ENCODE measurements at regions not wholly inside any gene's neighbourhood (a gene's known extent, or its start where the extent isn't known, plus 50 kb on each side); places are given as distances from the start of the nearest gene placed in this dataset.

DNA sequence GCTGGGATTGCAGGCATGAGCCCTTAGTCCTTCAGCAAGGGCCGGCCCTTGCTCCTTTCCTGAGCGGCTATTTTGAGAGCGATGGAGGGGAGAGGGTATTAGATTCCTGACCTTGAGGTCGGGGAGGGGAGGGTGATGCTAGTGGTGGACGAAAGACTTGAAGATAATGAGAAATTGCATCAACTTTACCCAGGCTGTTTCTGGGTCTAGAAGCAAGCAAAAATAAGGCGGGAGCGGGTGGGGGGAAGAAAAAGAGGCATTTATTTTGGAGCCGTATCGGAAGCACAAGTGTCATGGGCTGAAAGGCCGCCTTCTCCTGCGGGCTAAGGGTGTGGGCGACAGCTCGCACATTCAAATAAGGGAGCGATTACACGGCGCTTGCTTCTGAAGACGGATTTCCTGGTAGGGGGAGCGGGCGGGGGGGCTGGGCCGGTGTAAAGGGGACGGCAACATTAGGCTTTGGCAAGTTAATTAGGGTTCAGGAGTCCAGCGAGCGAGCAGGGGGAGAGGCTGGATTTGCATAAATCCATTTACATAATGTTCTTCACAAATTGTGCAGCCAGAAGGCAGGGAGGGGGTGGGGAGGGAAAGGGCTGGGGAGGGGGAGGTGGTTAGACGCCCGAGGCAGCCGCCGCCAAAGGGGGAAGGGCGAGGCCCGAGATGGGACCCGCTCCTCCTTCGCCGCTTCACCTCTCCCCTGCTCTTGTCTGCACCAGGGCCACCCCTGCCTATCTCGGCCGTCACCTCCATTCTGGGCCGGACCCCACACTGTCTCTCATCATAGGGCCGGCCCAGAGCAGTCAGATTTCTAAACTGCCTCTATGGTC is 245.9 kb downstream of the MIAT start:
- WGBS (ENCODE audit: insufficient coverage): 6% methylated on average over 31 of the region's 36 CpGs
- Histone ChIP-seq H3K27me3 (ENCODE audit: control insufficient read depth, insufficient read depth, low read length) (peaks cover 19% of the 10 kb centered on the region), H3K4me3 (ENCODE audit: low read depth, low read length) (no peak overlapping the region), H3K36me3 (ENCODE audit: control insufficient read depth, insufficient read depth, low read length) (no peaks in the 10 kb centered on the region), H3K9me3 (ENCODE audit: control insufficient read depth, insufficient read depth, low read length) (no peaks in the 10 kb centered on the region), H3K27ac (ENCODE audit: low read depth, low read length) (no peak overlapping the region), H3K4me1 (ENCODE audit: control insufficient read depth, insufficient read depth, low read length) (peaks cover 19% of the 10 kb centered on the region)
- DNase-seq (ENCODE audit: low read depth in 4 of 6, low spot score in 6 of 6): peak in 3 of 6 donors; percentile 20 to 92 (median 76)

DNA sequence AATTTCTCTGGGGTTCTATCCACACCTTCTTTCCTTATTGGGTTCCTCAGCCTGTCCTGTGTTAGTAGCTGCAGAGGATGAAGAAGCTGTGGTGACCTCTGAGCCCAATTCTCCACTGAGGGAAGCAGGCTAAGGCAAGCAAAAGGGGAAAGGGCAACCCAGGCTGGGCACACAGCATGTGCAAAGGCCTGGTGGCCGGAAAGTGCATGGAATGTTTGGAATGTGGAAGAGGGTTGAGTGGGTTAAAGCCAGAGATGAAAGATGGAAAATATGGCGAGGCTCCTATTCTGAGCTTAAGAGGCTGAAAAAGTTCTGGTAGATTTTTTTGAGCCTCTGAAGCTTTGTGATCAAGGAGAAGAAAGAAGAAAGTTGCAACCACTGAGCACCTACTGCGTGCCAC is 247.1 kb downstream of the MIAT start:
- Histone ChIP-seq H3K9me3 (ENCODE audit: control insufficient read depth, insufficient read depth, low read length) (no peaks in the 10 kb centered on the region), H3K4me3 (ENCODE audit: low read depth, low read length) (no peak overlapping the region), H3K36me3 (ENCODE audit: control insufficient read depth, insufficient read depth, low read length) (no peaks in the 10 kb centered on the region), H3K27ac (ENCODE audit: low read depth, low read length) (no peak overlapping the region), H3K27me3 (ENCODE audit: control insufficient read depth, insufficient read depth, low read length) (peaks cover 19% of the 10 kb centered on the region), H3K4me1 (ENCODE audit: control insufficient read depth, insufficient read depth, low read length) (peaks cover 19% of the 10 kb centered on the region)
- DNase-seq (ENCODE audit: low read depth in 4 of 6, low spot score in 6 of 6): no peak
- 90% methylated on average over 3 of the region's 3 CpGs for WGBS (ENCODE audit: insufficient coverage)

DNA sequence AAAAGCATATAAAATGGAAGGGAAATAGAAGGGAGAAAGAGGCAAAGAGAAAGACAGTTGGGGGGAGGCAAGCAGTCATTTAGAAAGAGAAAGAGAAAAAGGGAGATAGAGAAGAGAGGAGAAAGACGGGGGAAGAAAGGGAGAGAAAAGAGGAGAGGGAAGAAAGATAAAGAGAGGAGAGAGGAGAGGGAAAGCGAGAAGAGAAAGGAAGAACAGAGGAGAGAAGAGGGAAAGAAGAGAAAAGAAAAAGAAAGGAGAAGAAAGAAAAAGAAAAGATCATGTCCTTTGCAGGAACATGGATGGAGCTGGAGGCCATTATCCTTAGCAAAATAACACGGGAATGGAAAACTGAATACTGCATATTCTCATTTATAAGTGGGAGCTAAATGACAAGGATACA is 247.7 kb downstream of the MIAT start:
- Histone ChIP-seq H3K36me3 (ENCODE audit: control insufficient read depth, insufficient read depth, low read length) (no peaks in the 10 kb centered on the region), H3K9me3 (ENCODE audit: control insufficient read depth, insufficient read depth, low read length) (no peaks in the 10 kb centered on the region), H3K27me3 (ENCODE audit: control insufficient read depth, insufficient read depth, low read length) (peaks cover 19% of the 10 kb centered on the region), H3K27ac (ENCODE audit: low read depth, low read length) (no peak overlapping the region), H3K4me3 (ENCODE audit: low read depth, low read length) (no peak overlapping the region), H3K4me1 (ENCODE audit: control insufficient read depth, insufficient read depth, low read length) (peaks cover 19% of the 10 kb centered on the region)
- 96% methylated on average over 2 of the region's 3 CpGs for WGBS (ENCODE audit: insufficient coverage)
- DNase-seq (ENCODE audit: low read depth in 4 of 6, low spot score in 6 of 6): no peak

DNA sequence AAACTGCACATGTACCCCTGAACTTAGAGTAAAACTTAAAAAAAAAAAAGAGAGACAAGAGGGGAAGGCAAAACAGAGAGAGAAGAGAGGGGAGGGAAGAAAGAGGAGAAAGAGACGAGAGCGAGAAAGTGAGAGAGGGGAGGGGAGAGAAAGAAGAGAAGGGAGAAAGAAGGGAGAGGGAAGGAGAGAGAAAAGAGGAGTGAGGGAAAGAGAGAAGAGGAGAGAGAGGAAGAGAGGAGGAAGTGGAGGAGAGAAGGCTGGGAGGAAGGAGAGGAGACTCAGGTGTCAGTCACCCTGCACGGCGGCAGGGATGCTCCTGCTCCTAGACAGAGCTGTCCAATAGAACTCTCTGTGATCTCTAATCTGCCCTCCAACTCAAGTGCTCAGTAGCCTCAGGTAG is 248.3 kb downstream of the MIAT start:
- Histone ChIP-seq H3K4me1 (ENCODE audit: control insufficient read depth, insufficient read depth, low read length) (peaks cover 19% of the 10 kb centered on the region), H3K36me3 (ENCODE audit: control insufficient read depth, insufficient read depth, low read length) (no peaks in the 10 kb centered on the region), H3K4me3 (ENCODE audit: low read depth, low read length) (no peak overlapping the region), H3K9me3 (ENCODE audit: control insufficient read depth, insufficient read depth, low read length) (no peaks in the 10 kb centered on the region), H3K27me3 (ENCODE audit: control insufficient read depth, insufficient read depth, low read length) (peaks cover 20% of the 10 kb centered on the region), H3K27ac (ENCODE audit: low read depth, low read length) (no peak overlapping the region)
- no peak for DNase-seq (ENCODE audit: low read depth in 4 of 6, low spot score in 6 of 6)
- 89% methylated on average over 2 of the region's 4 CpGs for WGBS (ENCODE audit: insufficient coverage)

DNA sequence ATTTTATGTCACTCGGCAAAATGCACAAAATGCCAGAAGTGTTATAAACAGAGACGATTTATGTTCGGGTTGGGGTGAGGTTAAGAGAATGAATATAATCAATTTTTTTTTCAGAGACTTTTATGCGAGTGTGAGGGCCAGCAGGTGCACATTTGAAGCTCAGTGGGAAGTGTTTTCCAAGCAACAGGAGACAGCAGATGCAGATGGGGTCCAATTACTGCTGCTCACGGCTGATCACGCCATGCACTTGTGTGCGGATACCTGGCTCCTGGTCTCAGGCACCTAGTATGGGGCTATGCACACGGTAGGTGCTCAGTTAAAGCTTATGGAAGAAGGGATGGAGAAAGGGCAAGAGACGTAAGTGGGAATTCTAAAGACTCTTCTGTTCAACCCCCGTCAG is 249.1 kb downstream of the MIAT start:
- no peaks in the 10 kb centered on the region for H3K9me3 ChIP-seq (ENCODE audit: control insufficient read depth, insufficient read depth, low read length)
- 73% methylated on average over 8 of the region's 10 CpGs for WGBS (ENCODE audit: insufficient coverage)
- H3K4me1 ChIP-seq (ENCODE audit: control insufficient read depth, insufficient read depth, low read length): peaks cover 11% of the 10 kb centered on the region
- peaks cover 26% of the 10 kb centered on the region for H3K27me3 ChIP-seq (ENCODE audit: control insufficient read depth, insufficient read depth, low read length)
- no peaks in the 10 kb centered on the region for H3K36me3 ChIP-seq (ENCODE audit: control insufficient read depth, insufficient read depth, low read length)
- H3K27ac ChIP-seq (ENCODE audit: low read depth, low read length): no peak overlapping the region
- H3K4me3 ChIP-seq (ENCODE audit: low read depth, low read length): no peak overlapping the region
- DNase-seq (ENCODE audit: low read depth in 4 of 6, low spot score in 6 of 6): peak in 1 of 6 donors; percentile 6

DNA sequence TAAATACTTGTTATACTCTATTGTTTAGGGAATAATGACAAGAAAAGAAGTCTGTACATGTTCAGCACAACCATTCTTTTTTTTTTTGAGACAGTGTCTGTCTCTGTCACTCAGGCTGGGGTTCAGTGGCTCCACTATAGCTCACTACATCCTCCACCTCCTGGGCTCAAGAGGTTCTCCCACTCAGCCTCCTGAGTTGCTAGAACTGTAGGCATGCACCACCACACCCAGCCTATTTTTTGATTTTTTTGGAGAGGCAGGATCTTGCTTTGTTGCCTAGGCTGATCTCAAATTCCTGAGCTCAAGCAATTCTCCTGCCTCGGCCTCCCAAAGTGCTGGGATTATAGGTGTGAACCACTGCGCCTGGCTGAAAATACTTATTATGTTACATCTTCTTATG is 250.0 kb downstream of the MIAT start:
- Histone ChIP-seq H3K4me1 (ENCODE audit: control insufficient read depth, insufficient read depth, low read length) (peaks cover 10% of the 10 kb centered on the region), H3K36me3 (ENCODE audit: control insufficient read depth, insufficient read depth, low read length) (no peaks in the 10 kb centered on the region), H3K4me3 (ENCODE audit: low read depth, low read length) (no peak overlapping the region), H3K9me3 (ENCODE audit: control insufficient read depth, insufficient read depth, low read length) (no peaks in the 10 kb centered on the region), H3K27me3 (ENCODE audit: control insufficient read depth, insufficient read depth, low read length) (peaks cover 27% of the 10 kb centered on the region), H3K27ac (ENCODE audit: low read depth, low read length) (no peak overlapping the region)
- no peak for DNase-seq (ENCODE audit: low read depth in 4 of 6, low spot score in 6 of 6)
- no CpG with 5 or more reads among the region's 2 CpGs for WGBS (ENCODE audit: insufficient coverage)

DNA sequence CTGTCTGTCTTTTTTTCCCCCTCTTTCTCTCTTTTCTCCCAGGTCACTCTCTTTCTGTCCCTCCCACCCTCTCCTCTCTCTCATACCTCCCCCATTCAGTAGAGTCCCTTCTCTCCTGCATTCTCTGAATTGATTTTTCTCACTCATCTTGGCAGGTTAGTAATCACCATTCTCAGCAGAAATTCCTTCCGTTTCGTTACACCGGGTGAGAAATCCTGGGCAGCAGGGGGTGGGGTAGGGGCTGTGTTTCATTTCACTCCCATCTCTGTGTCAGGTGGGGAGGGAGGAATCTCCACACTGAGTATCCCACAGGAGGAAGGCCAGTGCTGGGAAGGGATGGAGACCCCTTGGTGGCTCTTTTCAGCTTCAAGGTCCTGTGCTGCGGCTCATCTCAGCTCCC is 253.5 kb downstream of the MIAT start:
- Histone ChIP-seq H3K36me3 (ENCODE audit: control insufficient read depth, insufficient read depth, low read length) (no peaks in the 10 kb centered on the region), H3K4me3 (ENCODE audit: low read depth, low read length) (no peak overlapping the region), H3K9me3 (ENCODE audit: control insufficient read depth, insufficient read depth, low read length) (no peaks in the 10 kb centered on the region), H3K27ac (ENCODE audit: low read depth, low read length) (no peak overlapping the region), H3K27me3 (ENCODE audit: control insufficient read depth, insufficient read depth, low read length) (peaks cover 23% of the 10 kb centered on the region), H3K4me1 (ENCODE audit: control insufficient read depth, insufficient read depth, low read length) (peaks cover 9% of the 10 kb centered on the region)
- DNase-seq (ENCODE audit: low read depth in 4 of 6, low spot score in 6 of 6): no peak
- 75% methylated on average over 1 of the region's 4 CpGs for WGBS (ENCODE audit: insufficient coverage)

DNA sequence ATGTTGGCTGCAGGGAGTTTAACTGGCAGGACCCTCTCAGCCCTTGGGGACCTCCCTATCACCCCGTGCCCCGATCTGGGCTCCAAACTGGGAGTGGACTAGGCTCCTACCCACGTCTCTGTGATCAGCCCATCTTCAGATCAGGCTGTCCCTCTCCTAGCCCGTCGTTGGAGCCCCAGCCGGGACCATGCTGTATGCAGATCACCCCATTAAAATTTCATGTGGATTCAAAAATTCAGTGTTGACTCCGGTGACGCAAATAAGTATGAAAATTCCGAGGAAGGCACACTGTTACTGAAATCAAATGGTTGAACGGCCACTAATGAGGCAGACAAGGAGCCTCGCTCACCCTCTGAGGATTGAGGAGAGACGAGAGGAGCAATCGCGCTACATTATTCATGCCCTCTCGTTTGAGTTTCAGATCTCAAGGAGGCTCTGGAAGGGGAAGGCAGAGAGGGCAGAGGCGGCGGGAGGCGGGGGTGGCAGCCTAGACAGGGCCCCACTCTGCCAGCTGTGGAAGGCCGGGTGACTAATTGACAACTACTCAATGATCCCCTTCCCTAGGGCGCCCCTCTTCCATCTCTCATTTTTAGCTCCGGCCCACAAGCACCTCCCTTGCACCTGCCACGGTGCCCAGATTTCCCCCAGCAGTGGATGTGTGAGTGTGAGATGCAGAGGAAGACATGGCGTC is 255.4 kb downstream of the MIAT start:
- WGBS (ENCODE audit: insufficient coverage): 28% methylated on average over 18 of the region's 23 CpGs
- H3K27me3 ChIP-seq (ENCODE audit: control insufficient read depth, insufficient read depth, low read length): peaks cover 23% of the 10 kb centered on the region
- no peaks in the 10 kb centered on the region for H3K36me3 ChIP-seq (ENCODE audit: control insufficient read depth, insufficient read depth, low read length)
- no peak overlapping the region for H3K4me3 ChIP-seq (ENCODE audit: low read depth, low read length)
- DNase-seq (ENCODE audit: low read depth in 4 of 6, low spot score in 6 of 6): peak in 2 of 6 donors; percentile 67 to 70
- H3K4me1 ChIP-seq (ENCODE audit: control insufficient read depth, insufficient read depth, low read length): peaks cover 9% of the 10 kb centered on the region
- no peaks in the 10 kb centered on the region for H3K9me3 ChIP-seq (ENCODE audit: control insufficient read depth, insufficient read depth, low read length)
- H3K27ac ChIP-seq (ENCODE audit: low read depth, low read length): no peak overlapping the region

DNA sequence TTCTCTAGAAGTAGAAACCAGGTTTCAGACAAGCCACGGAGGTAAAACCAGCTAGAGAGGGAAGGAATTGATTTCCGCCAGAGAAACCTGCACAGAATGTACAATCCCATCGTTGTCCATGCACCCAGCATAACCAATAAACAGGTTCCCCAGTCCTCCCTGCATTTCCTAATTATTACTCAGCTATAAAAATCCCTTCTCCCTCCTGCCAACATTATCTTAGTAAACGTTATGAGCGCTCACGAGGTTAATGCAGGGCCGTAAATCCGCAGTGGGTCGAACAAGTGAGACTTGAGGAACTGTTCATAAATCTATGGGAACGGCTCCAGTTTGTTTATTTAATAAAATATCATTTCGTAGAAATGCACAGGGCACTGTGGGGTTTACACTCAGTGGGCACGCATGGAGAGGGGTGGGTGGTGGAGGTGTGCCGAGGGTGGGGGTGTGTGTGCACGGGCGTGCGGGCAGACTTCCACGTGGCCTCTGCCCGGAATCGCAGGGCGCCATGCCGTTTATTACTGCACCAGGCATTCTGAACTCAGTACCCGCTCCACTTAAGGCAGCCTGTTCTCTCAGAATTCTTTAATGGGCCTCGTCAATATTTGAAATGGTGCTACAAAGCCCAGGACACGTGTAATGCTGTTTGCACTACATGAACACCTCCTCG is 257.3 kb downstream of the MIAT start:
- no peak overlapping the region for H3K27ac ChIP-seq (ENCODE audit: low read depth, low read length)
- H3K36me3 ChIP-seq (ENCODE audit: control insufficient read depth, insufficient read depth, low read length): no peaks in the 10 kb centered on the region
- DNase-seq (ENCODE audit: low read depth in 4 of 6, low spot score in 6 of 6): peak in 1 of 6 donors; percentile 51
- 86% methylated on average over 16 of the region's 25 CpGs for WGBS (ENCODE audit: insufficient coverage)
- H3K9me3 ChIP-seq (ENCODE audit: control insufficient read depth, insufficient read depth, low read length): no peaks in the 10 kb centered on the region
- H3K27me3 ChIP-seq (ENCODE audit: control insufficient read depth, insufficient read depth, low read length): peaks cover 23% of the 10 kb centered on the region
- no peak overlapping the region for H3K4me3 ChIP-seq (ENCODE audit: low read depth, low read length)
- H3K4me1 ChIP-seq (ENCODE audit: control insufficient read depth, insufficient read depth, low read length): peaks cover 9% of the 10 kb centered on the region

All from spinal cord (tissue), 9 donors.